GM19395 (cell line): ENCODE measurements at regions not wholly inside any gene's neighbourhood (a gene's known extent, or its start where the extent isn't known, plus 50 kb on each side); places are given as distances from the start of the nearest gene placed in this dataset.
"Not testable (repeated sequence)": the region's sequence is repeated elsewhere in the genome, so short reads cannot be mapped to it uniquely, and the experiment has no call there.

ENCODE experiments used
- ATAC-seq: cut with Tn5 transposase; IDR thresholded peaks from one replicate; pipeline ENCODE4 v1.9.1; 2021; ENCODE audit warnings: mild to moderate bottlenecking, moderate library complexity; ENCODE audit not compliant: unreplicated experiment

DNA sequence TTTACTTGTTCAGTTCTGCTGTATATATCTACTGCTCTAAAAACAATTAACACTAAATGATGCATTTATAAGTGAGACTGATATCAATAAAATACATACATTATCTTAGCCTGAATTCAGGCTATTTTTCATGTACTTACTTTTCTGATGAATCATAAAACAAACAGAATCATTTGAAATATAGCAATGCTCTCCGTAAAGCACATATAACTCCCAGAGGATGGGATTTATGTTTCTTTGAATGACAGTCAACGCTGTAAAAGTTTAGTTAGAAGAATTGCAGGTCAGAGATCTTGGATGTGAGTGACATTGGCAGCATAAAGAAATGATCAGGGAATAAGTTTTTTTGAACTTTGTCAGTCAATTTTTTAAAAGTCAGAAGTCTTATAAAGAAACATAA is 740.2 kb upstream of the NOVA1 start:
- no peak for ATAC-seq

DNA sequence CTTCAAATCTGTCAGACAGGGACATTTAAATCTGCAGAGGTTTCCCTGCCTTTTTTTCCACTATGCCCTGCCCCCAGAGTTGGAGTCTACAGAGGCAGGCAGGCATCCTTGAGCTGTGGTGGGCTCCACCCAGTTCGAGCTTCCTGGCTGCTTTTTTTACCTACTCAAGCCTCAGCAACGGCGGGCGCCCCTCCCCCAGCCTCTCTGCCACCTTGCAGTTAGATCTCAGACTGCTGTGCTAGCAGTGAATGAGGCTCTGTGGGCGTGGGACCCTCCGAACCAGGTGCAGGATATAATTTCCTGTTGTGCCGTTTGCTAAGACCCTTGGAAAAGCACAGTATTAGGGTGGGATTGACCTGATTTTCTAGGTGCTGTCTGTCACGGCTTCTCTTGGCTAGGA is 765.2 kb upstream of the NOVA1 start:
- ATAC-seq: not testable (repeated sequence)

DNA sequence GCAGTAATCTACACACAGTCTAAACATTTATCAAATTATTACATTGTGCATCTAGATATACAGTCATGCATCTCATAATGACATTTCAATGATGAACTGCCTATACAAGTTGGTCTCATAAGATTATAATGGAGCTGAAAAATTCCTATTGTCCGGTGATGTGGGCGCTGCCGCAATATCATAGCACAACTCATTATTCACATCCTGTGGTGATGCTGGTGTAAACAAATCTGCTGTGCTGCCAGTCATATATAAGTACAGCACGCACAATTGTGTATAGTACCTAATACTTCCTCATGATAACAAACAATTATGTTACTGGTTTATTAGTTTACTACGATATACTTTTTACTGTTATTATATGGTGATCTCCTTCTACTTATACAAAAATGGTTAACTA is 768.8 kb upstream of the NOVA1 start:
- ATAC-seq: no peak

DNA sequence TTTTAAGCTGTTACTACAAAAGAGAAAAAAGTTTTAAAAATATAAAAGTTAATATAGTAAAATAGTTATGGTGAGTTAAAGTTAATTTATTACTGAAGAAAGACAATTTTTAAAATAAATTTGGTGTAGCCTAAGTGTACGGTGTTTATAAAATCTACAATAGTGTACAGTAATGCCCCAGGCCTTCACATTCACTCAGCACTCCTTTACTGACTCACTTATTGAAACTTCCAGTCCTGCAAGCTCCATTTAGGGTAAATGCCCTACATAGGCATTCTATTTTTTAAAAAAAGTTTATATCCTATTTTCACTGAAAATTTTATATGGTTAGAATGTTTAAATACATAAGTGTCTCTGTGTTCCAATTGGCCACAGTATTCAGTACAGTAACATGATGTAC is 769.5 kb upstream of the NOVA1 start:
- ATAC-seq: no peak

DNA sequence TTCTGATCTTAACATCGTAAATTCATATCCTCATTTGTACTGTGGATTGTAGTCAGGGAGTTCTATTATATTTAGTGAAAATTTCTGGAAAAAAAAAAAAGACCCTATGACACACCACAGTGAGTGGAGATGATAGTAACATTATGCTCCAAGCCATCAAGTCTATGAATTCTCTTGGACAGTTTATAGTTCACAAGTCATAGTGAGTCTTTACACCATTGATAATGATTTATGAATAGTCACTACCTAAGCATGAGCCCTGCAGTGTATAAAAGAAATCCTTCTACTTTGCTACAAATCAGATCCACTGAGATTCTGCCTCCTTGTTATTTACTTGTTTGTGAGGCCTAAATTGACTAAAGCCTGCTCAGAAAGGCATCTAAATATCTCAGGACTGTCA is 772.2 kb upstream of the NOVA1 start:
- no peak for ATAC-seq

DNA sequence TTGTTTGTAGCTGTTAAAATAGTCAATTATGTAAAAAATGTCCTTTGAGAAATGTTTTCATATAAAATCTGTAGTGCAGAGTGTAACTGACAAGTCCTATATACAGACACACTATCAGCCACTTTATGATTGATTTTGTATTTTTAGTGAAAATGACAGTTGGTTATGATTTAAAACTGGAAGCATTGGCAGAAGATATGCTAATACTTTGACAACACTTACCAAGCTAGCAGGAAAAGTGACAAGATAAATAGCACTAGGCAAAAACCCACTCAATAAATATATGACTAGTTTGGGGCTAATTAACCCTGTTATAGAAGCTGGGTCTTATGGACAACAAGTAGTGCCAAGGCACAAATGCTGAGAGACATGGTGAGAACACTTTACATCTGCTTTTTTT is 772.9 kb upstream of the NOVA1 start:
- no peak for ATAC-seq

DNA sequence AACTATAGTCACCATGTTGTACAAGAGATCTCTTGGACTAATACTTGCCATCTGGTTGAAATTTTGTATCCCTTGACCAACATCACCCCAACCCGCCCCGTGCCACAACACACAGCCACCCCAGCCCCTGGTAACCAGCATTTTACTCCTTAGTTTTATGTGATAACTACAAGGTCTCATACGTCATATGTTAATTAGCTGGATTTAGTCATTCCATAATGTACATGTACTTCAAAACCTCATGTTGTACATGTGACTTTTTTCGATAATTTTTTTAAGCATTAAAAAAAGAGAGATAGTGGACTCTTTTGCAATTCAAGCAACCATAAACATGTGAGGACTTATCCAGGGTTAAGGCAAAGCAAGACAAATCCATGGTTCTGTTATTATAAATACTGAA is 773.4 kb upstream of the NOVA1 start:
- ATAC-seq: no peak

DNA sequence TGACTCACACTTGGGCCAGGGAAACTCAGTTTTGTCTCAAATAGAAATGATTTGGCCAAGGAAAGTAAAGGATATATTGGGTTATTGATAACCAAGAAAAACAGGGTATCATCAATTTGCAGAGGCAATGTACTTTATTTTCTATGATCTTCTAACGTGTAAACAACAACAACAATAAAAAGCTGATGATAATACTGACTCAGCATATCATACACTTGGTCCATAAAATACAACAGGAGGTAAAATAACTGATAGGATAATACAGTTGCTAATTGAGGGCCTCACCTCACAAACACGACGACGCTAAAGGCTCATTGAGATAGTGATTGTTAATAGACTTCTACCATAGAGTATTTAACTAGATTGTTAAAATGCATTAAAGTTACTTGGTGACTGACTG is 774.0 kb upstream of the NOVA1 start:
- ATAC-seq: no peak

DNA sequence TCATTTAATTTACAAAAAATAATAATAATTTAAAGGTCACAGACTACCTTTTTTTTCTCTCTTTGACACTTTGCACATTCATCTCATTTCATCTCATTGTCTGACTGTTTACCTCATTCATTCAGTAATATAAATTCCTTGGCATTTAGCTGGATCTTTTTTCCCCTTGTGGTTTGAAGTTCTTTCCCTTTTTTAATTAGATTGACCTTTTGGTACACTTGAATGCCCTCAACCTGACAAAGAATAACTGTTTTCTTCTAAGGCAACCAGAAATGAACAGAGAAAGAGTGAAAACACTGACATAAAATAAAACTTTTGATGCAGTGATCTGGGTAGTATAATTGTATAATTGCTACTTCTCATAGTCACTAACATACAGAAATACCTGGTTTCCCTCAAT is 774.9 kb upstream of the NOVA1 start:
- ATAC-seq: no peak

DNA sequence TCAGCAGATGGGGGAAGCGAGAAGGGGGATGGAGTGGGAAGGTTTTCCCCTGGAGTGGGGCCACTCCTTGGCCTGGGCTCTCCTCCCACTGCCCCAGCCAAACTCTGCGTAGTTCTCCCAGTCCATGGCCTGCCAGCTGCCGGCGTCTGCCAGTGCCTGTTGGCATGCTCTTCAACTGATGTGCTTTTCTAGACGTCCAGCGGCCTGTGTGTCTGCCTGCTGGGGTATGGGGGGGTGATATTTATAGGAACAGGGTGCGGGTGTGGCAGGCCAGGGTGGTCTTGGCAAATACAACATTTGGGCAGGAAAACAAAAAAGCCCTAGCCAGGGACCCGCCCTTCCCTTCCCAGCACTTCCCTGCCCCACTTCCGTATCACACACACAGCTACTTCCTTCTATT is 786.3 kb upstream of the NOVA1 start:
- no peak for ATAC-seq

DNA sequence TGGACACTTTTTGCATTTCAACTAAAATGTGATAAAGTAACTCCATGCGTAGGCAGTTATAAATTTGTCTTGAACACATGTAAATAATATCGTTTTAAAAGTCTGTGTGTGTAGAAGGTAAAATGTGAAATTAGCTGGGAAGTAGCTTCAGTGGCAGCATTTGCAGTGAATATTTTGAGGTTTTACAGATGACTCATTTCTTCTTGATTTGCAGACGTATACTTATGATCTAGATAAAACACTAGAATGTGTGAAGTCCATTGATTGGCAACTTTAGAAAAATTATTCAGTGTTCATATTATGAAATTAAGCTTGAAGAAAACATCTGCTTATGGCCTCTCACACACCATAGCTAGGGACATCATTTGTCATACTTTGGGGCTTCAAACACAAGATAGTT is 788.6 kb upstream of the NOVA1 start:
- ATAC-seq: no peak

DNA sequence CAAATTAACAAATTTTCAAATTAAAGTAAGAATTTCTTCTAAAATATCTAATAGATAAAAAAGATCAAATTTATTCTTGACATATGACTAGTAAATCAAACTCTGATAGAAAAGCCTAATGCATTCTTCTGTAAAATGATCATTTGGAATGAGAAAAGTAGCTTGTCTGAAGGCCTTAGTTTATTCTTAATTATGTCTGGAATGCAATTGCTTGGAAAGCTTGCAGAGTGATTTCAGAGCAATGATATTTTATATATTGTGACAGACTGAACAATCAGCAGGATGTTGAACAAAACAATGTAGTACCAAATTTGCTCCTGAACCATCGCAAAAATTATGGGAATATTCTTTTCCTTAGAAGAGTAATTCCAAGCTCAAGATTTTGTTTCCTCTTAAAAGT is 789.6 kb upstream of the NOVA1 start:
- no peak for ATAC-seq

DNA sequence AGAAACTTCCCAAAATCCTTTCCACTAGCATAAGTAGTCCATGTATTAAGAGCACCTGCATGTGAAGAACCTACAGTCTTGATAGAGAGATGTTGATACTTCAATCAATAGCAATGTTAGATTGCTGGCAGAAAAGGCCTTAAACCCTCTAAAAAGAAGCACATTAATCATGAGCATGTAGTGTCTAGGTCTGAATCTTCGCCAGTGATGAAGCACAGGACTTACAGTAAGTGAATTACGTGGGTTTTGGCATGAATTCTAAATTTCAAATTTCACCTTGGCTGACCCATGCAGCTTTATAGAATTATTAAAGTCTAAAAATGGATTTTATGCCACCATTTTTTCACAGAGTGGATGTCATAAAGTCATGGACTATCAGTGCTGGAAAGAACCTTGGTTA is 791.6 kb upstream of the NOVA1 start:
- ATAC-seq: no peak

DNA sequence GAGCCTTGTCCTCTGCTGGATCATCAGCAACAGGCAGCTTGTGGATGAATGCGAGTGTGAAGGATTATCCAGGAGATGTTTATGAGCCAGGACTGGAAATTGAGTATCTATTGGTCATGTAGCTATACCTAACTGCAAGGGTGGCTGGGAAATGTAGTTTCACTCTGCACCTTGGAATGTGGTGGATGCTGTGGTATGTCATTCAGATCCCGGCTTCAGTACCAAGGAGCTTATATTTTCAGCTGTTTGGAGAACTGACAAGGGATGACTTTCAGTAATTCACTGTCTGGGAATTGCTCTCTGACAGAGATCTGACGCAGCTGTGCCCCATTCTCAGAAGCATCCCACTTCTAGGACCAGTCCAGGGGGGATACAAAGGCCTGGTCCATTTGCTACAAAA is 792.3 kb upstream of the NOVA1 start:
- no peak for ATAC-seq

DNA sequence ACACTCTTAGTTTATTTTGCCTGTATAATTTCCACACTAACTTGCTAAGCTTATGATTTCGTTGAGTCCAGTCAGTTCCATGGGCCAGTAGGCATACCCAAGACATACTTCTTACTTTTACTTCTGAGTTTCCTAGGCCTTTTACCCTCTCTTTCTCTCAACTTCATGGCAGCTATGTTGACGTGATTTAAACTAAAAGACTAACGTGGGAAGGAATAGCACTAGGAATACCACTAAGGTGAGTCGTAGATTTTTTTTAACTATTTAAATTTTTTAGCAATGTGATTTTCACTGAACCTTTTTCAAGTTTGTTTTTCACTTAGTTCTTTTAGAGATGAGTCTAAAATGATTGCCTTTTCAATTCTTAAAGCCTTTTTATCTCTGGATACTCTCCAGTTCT is 793.5 kb upstream of the NOVA1 start:
- ATAC-seq: no peak

DNA sequence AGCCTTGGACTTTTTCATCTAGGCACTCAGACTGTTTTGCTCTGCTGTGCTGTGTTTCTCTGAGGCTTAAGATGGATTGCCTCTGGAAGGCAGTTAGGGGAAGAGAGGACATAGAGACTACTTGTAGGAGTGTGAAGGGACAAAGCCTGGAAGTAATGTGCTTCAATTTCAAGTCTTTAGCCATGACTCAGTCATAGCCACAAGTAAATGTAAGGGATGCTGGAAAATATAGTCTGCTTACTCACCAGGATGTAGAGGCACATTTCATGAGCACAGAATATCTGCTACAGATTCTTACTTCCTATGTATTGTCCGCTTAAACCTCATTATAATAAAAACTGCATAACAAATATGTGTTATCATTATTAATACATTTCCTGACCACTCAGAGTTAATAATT is 794.3 kb upstream of the NOVA1 start:
- ATAC-seq: no peak

DNA sequence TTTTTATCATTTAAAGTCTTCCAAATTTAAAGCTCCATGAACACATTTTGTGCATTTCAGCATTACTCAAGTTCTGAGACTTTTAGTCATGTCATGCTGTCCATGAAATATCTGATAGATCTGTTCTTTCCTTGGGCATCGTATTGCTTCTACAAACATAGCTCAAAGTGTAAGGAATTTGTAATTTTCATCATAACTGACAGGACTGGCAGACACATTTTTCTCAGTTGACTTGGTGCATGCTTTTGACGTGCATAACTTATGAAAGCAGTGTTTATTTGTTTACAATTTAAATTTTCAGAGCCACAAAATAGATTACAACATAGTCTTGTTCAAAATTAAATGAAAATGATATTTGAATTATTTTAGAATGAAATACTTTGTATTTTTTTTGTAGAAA is 812.1 kb upstream of the NOVA1 start:
- no peak for ATAC-seq

DNA sequence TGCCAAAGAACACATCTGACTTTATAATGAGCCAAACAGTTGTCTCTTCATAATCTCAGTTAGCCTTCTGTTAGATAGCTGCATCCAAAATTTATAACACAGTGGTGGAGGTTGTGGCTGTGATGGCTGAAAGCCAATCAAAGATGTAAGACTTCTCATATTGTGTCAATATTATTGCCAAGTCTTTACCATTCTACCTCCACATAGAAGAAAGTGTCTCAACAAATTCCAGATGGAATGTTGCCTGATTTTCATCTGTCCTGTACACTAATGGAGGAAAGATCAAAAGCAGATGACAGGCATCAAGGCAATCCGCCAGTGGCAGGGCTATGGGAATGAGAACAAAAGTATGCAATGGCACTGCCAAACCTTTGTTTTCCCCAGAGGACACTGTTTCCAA is 813.1 kb upstream of the NOVA1 start:
- no peak for ATAC-seq

DNA sequence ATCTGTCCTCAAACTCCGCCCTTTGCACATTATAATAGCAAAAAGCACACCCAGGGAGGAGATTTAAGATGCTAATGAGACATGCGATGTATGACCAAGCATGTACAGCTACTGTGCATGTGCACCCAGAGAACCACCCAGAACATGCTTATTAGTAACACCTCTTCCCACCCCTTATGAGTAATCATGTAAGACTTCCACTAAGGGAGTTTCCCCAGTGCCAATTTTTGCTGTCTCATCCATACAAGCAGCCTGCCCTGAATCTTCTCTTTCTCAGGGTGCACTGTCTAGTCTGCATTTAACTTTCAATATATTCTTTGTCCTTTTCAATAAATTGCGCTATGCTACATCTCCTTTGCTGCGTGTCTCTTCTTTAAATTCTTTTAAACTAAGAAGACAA is 830.0 kb upstream of the NOVA1 start:
- ATAC-seq: no peak

DNA sequence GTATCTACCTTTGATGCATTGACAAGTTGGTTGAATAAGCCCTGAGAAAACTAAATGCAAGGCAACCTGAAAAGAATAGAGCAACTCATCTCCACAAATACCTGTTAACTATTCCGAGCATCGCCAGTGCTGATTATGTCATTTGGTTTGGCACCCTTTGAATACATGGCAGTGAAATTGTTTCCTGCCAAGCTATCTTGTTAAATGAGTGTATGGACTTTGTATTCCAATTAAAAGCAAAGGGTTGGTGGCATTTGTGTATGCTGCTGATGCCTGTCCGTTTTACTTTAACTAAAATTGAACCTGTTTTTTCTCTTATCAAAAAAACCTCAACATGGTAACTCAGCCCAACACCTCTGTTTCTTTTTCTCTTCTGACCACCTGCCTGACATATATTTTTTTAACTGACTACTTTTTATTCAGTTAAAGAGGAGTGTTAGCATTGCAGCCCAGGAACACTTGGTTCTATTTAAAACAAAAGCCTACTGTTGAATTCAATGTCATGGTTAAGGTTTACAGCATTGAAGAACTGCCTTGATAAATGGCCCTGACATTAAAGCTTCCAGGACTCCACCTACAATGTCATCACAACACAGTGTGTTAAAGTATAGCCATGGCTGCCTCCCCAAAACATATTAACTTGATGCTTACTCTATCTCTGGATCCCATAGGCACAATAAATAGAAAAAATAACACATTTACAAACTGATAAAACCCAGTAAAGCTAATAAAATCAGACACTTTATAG is 838.3 kb upstream of the NOVA1 start:
- ATAC-seq: no peak

DNA sequence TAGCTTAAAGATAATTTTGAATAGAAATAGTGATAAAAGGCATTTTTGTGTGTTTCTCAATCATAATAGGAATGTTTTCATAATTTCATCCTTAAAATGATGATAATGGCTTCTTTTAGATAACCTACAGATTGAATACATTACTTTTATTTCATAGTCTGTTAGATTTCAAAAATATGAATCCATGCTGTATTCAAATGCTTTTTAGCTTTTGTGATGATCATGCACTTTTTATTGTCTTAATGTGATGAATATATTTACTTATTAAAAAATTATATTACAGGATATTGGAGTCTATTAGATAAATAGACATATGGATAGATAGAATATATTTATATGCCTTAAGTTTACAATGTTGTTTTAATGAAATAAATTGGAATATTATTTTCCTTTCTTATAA is 886.8 kb upstream of the NOVA1 start:
- ATAC-seq: no peak

DNA sequence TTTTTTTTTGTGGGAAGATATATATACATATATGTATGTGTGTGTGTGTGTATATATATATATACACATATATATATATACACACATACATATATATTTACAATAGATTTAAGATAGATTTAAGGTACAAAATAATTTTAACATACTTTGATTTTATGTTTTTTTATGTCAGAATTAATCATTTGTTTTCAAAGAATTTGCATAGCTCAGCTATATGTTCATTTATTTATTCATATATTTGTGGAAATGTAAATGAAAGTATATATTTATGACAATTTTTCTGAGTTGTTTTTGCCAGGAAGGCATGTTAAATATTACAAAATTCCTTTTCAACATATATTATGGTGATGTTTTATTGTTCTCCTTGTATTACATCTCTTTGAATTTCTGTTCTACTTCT is 887.4 kb upstream of the NOVA1 start:
- no peak for ATAC-seq

DNA sequence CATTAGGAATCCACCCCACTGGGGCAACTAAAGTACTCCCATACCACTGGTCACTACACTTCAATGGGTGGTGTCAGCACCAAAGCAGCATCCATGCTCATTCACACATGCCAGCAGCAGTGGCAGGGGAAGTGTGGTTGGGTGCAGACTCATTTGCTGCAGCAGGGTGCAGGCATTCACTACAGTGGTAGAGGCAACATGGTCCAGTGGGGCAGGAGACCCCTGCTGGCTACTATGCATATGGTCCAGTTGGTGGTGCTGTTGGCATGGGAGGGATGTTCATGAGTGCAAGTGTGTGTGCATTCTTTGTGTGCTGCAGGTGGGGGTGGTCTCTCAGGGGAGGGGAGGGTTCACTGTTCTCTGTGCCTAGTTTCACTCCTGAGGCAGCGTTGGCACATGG is 908.4 kb upstream of the NOVA1 start:
- ATAC-seq: no peak

DNA sequence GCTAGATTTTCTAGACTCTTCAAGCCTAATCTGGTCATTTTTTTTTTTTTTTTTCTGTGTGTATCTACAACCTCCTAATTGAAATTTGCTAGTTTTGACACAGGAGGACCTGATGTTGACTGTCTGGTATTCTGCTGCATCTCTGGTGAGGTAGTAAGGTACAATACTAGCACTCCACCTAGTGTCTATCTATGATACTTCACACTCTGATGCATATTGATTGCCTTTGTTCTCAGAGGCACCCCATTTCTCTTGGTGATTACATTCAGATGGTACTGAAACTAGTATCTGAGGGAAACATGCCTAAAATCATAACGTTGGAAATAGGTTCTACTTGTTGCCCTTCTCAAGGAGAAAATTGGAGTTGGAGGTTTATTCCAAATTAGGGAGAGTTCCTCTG is 930.5 kb upstream of the NOVA1 start:
- ATAC-seq: no peak
